ENCODE measurements at regions not wholly inside any gene's neighbourhood (a gene's known extent, or its start where the extent isn't known, plus 50 kb on each side); places are given as distances from the start of the nearest gene placed in this dataset.
"Not testable (repeated sequence)": the region's sequence is repeated elsewhere in the genome, so short reads cannot be mapped to it uniquely, and the experiment has no call there.

- DNase-seq: no peak
Observed at GRCh38 chr6:134443009-134443408, 125.1 kb upstream of the SGK1 start.

GRCh38 chr6:134442073-134442472 lies 124.2 kb upstream of the SGK1 start:
- DNase-seq: no peak

- DNase-seq: no peak
Observed at GRCh38 chr6:134438837-134439236, 120.9 kb upstream of the SGK1 start.

- DNase-seq: peak; percentile 83
Observed at GRCh38 chr6:134437376-134437775, 119.5 kb upstream of the SGK1 start.

GRCh38 chr6:134436950-134437349 lies 119.0 kb upstream of the SGK1 start:
- DNase-seq: peak; percentile 83

GRCh38 chr6:134436281-134436815 lies 118.4 kb upstream of the SGK1 start:
- DNase-seq: peak; percentile 93

- DNase-seq: no peak
Observed at GRCh38 chr6:134435814-134436280, 117.9 kb upstream of the SGK1 start.

DNA sequence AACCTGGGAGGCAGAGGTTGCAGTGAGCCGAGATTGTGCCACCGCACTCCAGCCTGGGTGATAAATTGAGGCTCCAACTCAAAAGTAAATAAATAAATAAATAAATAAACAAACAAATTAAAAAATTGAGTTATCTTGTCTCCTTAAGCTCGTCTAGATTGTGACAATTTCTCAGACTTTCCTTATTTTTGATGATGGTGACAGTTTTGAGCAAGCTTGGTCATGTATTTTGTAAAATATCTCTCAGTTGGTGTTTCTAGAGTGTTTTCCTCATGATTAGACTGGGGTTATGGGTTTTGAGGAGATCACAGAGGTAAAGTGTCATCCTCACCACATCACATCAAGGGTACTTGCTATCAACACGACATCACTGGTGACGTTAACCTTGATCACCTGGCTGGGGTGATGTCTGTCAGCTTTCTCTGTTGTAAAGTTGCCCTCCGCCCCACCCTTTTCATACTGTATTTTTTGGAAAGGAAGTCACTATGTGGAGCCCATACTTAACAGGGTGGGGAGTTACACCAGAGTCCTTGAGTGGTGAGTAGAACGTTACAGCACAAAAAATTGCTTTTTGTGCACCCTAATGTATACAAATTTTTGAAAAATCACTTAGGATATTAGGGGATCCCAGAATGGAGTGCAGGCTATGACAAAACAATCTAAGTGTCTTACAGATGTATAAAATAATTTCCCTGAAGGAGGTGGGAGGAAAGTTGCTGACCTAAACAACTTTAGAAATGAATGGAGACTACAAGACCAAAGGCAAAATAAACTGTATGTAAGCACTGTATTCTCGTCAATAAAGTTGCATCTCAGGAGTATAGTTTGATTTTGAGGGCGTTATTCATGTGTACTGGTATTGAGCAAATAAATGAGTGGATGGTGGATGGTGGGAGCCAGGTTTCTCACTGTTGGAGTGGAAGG lies 116.4 kb upstream of the SGK1 start:
- no peak for DNase-seq

GRCh38 chr6:134432036-134432435 lies 114.1 kb upstream of the SGK1 start:
- no peak for DNase-seq

GRCh38 chr6:134431421-134431859 lies 113.5 kb upstream of the SGK1 start:
- no peak for DNase-seq

DNA sequence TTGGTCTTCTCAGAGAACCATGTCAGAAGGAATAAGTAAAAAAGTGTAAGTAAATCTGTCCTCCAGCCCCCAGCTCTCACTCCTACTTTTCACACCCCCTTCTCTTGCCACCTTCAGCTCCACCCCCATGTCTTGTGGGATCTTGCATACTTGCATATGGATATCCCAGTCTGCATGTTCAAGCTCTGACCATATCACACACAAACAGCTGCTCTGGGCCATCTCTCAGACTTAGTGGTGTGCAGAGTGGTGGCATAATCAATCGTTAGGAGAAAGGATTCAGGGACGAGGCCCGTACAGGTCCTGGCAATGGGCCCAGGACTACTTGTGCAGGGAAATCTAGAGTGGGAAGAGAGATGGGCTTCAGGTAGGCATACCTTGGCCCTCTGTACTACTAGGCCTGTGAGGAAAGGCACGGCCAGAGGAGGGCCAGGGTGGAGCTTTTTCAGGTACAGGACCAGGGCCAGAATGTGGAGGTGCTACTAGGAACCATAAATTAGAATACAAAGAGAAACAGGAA lies 112.0 kb upstream of the SGK1 start:
- DNase-seq: no peak

DNA sequence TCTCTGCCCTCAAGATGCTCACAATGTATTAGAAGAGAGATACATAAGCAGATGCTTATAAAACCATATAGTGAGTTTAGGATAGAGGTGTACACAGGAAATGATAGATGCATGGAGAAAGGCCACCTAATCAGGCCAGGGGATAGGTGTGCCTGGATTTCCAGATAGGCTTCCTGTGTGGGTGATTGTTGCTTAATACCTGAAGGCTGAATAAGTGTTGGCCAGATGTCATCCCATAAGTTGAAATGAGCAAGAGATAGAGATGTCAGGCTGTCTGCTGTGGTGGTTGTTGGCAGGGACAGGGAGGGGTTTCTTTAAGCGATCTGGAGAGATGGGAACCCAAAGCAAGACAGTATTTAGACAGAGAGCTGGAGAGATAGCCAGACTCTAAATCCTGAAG lies 109.8 kb upstream of the SGK1 start:
- no peak for DNase-seq

- no peak for DNase-seq
Observed at GRCh38 chr6:134426623-134427022, 108.7 kb upstream of the SGK1 start.

- not testable (repeated sequence) for DNase-seq
Observed at GRCh38 chr6:134425917-134426316, 108.0 kb upstream of the SGK1 start.

DNA sequence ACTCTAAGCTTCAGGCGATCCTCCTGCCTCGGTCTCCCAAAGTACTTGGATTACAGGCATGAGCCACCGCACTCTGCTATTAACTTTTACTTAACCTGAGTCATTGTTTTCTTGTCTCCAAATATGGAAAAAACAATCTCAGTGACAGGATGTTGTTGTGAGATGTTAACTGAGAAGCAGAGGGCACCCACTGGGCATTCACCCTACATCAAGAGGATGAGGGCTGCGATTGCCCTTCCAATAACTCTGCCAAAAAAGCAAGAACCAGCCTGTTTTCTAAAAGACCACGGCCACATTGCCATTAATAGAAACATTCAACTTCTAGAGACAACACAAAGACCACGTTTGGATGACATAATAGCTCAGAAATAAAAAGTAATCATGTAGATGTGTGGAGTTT lies 107.6 kb upstream of the SGK1 start:
- DNase-seq: no peak

DNA sequence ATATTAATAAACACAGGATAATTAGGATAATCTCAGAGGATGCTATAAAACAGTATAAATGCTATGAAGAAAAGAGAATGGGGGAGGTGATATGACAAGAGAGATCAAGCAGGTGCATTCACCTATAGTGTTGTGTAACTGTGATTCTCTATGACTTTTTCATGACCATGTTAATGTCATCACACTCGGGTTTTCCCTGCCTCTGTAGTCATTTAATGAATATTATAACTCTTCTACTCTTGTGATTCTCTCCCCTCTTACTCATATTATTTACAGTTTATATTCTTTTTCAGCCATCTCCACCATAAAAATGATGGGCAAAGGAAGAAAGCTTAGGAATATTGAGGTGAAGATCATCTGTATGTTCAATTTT lies 106.9 kb upstream of the SGK1 start:
- no peak for DNase-seq

DNA sequence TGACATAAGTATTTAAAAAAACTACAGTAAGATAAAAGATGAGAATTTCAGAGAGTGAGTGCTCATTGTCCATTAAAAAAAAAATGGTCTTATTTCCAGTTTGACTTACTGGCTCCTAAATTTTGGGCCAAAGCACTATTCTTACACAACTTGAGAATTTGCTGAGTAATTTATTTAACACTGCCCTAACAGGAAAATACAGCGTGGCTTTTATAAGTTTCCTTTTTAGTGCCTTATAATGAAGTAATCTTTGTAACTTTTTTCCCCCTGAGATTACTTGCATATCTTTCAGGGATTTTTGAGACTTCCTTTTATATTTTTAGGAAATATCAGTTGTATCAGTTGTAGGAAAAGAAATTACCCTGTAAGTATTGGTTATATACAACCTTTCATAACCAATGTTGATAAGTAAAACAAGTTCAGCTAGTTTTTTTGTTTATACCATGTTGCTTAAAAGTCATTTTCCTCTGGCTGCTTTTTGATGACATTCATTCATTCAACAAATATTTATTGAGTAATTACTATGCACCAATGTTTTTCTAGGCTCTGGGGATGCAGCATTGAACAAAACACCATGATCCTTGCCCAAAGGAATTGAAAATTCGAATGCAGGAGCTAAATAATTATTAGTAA lies 106.4 kb upstream of the SGK1 start:
- DNase-seq: no peak

GRCh38 chr6:134422426-134423231 lies 104.7 kb upstream of the SGK1 start:
- DNase-seq: no peak

DNA sequence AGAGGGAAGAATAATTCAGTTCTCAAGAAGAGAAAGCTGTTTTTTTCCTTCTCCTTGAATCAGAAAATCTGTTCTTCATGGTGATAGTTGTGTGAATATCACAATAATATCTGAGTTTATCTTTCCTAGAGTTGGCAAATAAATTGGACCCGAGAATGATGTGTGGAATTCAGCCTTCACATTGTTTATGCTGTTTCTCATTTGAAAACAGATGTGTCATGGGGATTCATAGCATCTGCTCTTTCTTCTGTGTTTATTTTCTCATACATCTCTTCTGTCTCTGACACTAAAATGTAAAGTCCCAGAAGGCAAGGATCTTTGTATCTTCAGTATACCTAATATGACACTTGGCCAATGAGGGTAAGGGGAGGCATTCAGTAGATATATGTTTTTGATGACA lies 103.6 kb upstream of the SGK1 start:
- DNase-seq: no peak

DNA sequence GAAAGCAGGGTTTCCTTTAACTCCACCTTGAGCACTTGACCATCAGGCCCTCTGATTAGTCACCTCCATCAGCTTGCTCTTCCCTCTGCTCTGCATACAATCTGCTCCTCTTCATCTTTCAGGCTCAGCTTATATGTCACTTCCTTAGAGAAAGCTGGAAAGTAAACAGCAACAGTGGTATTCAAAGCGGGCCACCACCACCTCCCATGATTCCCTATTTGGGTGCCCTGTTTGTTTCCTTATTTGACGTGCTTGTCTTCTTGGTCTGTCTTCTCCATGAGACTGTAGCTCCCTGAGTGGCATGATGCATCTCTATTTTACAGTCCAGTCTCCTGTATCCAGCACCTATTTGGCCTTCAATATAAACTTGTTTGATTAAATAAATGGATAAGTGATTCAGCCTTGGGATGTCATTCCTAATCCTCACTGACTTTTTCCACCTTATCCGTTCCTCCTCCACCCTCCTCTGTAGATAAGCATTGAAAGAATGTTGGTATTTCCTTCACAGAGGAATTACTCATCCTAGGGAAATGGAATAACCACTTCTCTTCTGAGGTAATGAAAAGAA lies 102.8 kb upstream of the SGK1 start:
- DNase-seq: no peak

DNA sequence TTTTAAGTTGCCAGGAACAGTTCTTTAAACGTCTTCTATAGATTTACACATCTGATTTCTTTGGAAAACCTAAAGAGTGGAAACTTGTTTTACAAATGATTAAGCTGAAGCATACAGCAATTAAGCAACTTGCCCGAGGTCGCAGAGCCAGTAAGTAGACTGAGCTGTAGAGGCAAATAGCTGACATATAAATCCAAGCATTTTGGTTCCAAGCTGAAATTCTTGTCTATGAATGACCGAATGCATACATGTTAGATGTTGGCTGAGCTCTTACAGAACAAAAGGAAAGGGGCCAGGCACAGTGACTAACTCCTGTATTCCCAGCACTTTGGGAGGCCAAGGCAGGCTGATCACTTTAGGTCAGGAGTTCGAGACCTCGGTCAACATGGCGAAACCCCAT lies 101.8 kb upstream of the SGK1 start:
- no peak for DNase-seq

GRCh38 chr6:134416418-134417154 lies 98.7 kb upstream of the SGK1 start:
- no peak for DNase-seq

All from OCI-M1 (cell line).